ENCODE measurements at regions not wholly inside any gene's neighbourhood (a gene's known extent, or its start where the extent isn't known, plus 50 kb on each side); places are given as distances from the start of the nearest gene placed in this dataset.

DNA sequence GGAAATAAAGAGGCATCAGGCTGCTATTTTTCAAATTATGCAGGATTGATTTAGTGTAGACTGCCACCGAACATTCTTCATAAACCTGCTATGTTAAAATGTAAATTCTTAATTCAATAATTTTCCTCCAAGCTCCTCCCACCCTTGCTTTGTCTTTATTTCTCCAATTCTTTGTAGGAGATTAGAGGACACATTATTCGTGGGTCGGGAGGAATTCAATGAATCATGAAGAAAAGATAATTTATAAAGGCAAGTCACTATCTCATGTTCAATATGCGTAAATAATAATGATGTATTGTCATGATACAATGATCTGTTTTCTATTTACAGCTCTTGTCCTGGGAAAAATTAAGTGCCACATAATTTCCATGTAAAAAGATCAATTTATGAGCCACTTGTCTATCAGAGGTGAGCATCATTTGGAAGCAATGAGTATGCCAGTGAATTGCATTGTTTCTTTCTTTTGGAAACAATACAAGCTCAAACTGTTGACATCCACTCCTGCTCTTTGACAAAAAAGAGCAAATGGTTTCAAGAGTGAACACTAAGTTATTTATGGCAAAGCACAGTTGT lies 148.0 kb upstream of the MITF start:
- no peak overlapping the region for H3K4me3 ChIP-seq
- no peak for ATAC-seq

DNA sequence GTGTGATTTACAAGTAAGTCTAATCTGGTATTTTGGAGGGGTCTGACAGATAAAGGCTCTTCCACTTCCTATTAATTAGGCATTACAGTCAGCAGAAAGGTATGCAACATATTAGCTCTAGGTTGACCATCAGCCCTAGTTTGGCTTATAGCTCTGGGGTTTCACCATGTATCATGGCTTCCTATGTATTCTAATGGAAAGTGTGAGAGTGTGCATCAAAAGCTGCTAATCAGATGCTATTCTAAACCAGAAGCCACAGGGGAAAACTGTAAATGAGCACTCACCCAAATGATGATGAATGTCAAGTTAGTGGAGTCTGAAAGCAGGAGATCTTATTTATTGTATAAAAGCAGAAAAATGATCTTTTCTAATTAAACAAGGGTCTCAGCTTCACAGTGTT lies 149.2 kb upstream of the MITF start:
- H3K9me3 ChIP-seq, result peaks cover 5% of the 10 kb centered on the region
- no peaks in the 10 kb centered on the region for H3K36me3 ChIP-seq
- DNase-seq (no peak), ATAC-seq (no peak)
- TF ChIP-seq, protein P1, sequence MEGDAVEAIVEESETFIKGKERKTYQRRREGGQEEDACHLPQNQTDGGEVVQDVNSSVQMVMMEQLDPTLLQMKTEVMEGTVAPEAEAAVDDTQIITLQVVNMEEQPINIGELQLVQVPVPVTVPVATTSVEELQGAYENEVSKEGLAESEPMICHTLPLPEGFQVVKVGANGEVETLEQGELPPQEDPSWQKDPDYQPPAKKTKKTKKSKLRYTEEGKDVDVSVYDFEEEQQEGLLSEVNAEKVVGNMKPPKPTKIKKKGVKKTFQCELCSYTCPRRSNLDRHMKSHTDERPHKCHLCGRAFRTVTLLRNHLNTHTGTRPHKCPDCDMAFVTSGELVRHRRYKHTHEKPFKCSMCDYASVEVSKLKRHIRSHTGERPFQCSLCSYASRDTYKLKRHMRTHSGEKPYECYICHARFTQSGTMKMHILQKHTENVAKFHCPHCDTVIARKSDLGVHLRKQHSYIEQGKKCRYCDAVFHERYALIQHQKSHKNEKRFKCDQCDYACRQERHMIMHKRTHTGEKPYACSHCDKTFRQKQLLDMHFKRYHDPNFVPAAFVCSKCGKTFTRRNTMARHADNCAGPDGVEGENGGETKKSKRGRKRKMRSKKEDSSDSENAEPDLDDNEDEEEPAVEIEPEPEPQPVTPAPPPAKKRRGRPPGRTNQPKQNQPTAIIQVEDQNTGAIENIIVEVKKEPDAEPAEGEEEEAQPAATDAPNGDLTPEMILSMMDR (IDR thresholded peaks at IDR 0.05), result no peak
- H3K27me3 ChIP-seq, result no peaks in the 10 kb centered on the region
- no peak overlapping the region for H3K4me3 ChIP-seq
- intact Hi-C loops (cut with DNase I), result no loop called here
- H3K4me1 ChIP-seq, result no peaks in the 10 kb centered on the region
- no peak overlapping the region for H3K27ac ChIP-seq

More for the DNA sequence above, 148.0 kb upstream of the MITF start:
- Histone ChIP-seq H3K4me1 (no peaks in the 10 kb centered on the region), H3K9me3 (peaks cover 5% of the 10 kb centered on the region), H3K36me3 (no peaks in the 10 kb centered on the region), H3K27ac (no peak overlapping the region), H3K27me3 (no peaks in the 10 kb centered on the region)
- intact Hi-C loops (cut with DNase I), result no loop called here
- TF ChIP-seq, protein P1 (IDR thresholded peaks at IDR 0.05), result no peak
- DNase-seq, result no peak

DNA sequence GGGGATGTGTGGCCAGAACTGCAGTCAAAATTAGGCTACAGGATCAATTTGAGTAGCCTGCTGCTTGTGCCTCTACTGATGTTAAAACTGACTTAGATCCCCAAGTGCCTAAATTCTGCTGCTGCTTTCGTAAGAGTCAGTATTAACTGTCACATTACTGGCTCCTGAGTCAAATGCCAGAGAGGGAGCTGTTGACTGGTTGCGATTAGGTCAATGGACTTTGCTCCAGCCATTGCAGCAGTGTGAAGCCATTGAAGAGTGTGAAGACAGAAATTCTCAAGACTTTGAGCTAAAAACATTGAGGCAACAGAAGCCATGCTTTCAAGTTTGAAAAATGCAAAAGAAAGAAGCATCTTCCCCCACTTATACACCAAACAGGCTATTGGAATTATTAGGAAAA lies 151.1 kb upstream of the MITF start:
- ATAC-seq (no peak), DNase-seq (no peak)
- TF ChIP-seq, protein P1 (IDR thresholded peaks at IDR 0.05), result no peak
- no peak overlapping the region for H3K4me3 ChIP-seq
- H3K27ac ChIP-seq, result no peak overlapping the region
- intact Hi-C loops (cut with DNase I), result no loop called here
- peaks cover 5% of the 10 kb centered on the region for H3K9me3 ChIP-seq
- no peaks in the 10 kb centered on the region for H3K4me1 ChIP-seq
- H3K36me3 ChIP-seq, result no peaks in the 10 kb centered on the region
- H3K27me3 ChIP-seq, result no peaks in the 10 kb centered on the region

DNA sequence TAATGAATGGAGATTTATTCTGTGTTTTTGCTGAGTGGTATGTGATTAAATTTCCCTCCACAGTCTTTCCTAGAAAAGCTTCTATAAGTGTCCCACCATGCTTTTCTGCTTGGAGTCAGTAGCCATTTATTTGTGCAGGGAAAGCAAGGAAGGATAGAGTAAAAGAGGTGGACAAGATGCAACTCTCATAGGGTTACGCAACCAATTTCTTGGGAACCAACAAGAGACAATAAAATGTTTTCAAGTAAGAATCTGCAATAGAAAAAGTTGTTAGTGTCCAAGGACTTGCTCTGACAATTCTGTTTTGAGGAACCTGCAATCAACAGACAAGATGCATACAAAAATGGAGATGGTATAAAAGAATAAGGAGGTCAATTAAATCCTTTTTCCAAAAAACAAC lies 153.8 kb upstream of the MITF start:
- no peak overlapping the region for H3K4me3 ChIP-seq
- H3K9me3 ChIP-seq, result peaks cover 5% of the 10 kb centered on the region
- H3K4me1 ChIP-seq, result no peaks in the 10 kb centered on the region
- intact Hi-C loops (cut with DNase I), result no loop called here
- DNase-seq (no peak), ATAC-seq (no peak)
- H3K27me3 ChIP-seq, result no peaks in the 10 kb centered on the region
- no peaks in the 10 kb centered on the region for H3K36me3 ChIP-seq
- no peak overlapping the region for H3K27ac ChIP-seq
- TF ChIP-seq, protein P1 (IDR thresholded peaks at IDR 0.05), result no peak

DNA sequence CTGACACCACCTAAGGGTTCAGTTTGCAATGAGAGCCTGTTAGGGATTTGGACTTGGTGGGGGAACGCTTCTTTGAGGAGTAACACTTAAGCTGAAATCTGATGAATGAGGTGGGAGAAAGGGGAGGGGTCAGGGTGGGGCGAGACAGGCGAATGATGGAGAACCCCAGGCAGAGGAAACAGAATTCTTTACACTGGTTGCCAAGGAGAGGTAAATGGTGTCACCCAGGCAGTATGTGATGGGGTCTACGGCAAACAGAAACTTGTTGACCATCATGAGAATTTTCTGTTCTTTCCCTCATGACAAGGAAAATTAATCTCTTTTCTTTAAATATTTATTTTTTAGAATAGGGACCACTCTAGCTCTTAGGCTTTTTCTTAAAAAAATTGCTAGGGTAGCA lies 157.2 kb upstream of the MITF start:
- Histone ChIP-seq H3K36me3 (no peaks in the 10 kb centered on the region), H3K9me3 (peaks cover 3% of the 10 kb centered on the region), H3K4me1 (no peaks in the 10 kb centered on the region), H3K27me3 (no peaks in the 10 kb centered on the region), H3K27ac (no peak overlapping the region), H3K4me3 (no peak overlapping the region)
- TF ChIP-seq, protein P1 (IDR thresholded peaks at IDR 0.05), result no peak
- ATAC-seq, result no peak
- intact Hi-C loops (cut with DNase I), result no loop called here
- no peak for DNase-seq

Data from upper lobe of right lung (tissue), 1 donor.